GM12878 (cell line): ENCODE measurements at regions not wholly inside any gene's neighbourhood (a gene's known extent, or its start where the extent isn't known, plus 50 kb on each side); places are given as distances from the start of the nearest gene placed in this dataset.

Source experiments
- ATAC-seq: fragments of 200-7000 bp; cut with Tn5 transposase; 3 replicates; pipeline ENCODE4 v1.9.1; 2020; ENCODE audit warnings: mild to moderate bottlenecking, moderate library complexity
- BruUV-seq: library from RNA; stranded (reverse); fragments of 400-500 nt; replicated peaks from 2 replicates; lab custom pipeline; 2021; lab: Mats Ljungman, UMichigan
- CTCF ChIA-PET: fragments of 300-600 bp; sonication (Branson Sonifier 250); formaldehyde crosslinking; extraction: SDS; loops from one replicate; lab custom pipeline; 2021; ENCODE audit warnings: inconsistent platforms; lab: Yijun Ruan, JAX
- POLR2A ChIA-PET: fragments of 350-600 bp; formaldehyde crosslinking; extraction: SDS; loops from one replicate; lab custom pipeline; 2021; ENCODE audit warnings: inconsistent platforms; lab: Charles Lee
- RAD21 ChIA-PET: fragments of 300-600 bp; sonication (Branson Sonifier 250); formaldehyde crosslinking; loops from one replicate; lab custom pipeline; 2023; ENCODE audit warnings: antibody characterized with exemption; ENCODE audit not compliant: unreplicated experiment; lab: Charles Lee
- SMC1A ChIA-PET: fragments of 300-600 bp; sonication (Branson Sonifier 250); formaldehyde crosslinking; loops from one replicate; lab custom pipeline; 2023; ENCODE audit not compliant: unreplicated experiment, uncharacterized antibody; lab: Charles Lee
- DNase-seq: peaks from one replicate; pipeline ENCODE4 v3.0.0-alpha.2; 2011; ENCODE audit warnings: low read depth, low spot score
- FAIRE-seq: peaks from 3 replicates; lab custom pipeline; 2011; peaks lifted over from hg19 to GRCh38; lab: Jason Lieb, UNC
- H2AFZ ChIP-seq: 2 replicates; pipeline ENCODE4 v1.6.0; 2011; ENCODE audit warnings: low read depth, low read length, control low read depth; ENCODE audit not compliant: control insufficient read depth
- H3K27ac ChIP-seq: 2 replicates; pipeline ENCODE4 v1.5.1; 2011; ENCODE audit warnings: control low read depth; ENCODE audit not compliant: control insufficient read depth, insufficient read depth
- H3K27me3 ChIP-seq, 2 experiments: replicated peaks in 1 of 2; 2 replicates each; pipeline versions ENCODE4 v1.6.0 to v1.6.1; 2011; ENCODE audit warnings: low read length in 1 of 2; ENCODE audit not compliant: control insufficient read depth in 2 of 2, insufficient read depth in 2 of 2
- H3K36me3 ChIP-seq, 2 experiments: 2 replicates each; pipeline ENCODE4 v1.5.1; 2011; ENCODE audit warnings: low read length in 1 of 2; ENCODE audit not compliant: control insufficient read depth in 2 of 2, insufficient read depth in 2 of 2
- H3K4me1 ChIP-seq: 2 replicates; pipeline ENCODE4 v1.6.1; 2011; ENCODE audit warnings: mild to moderate bottlenecking, low read length, moderate library complexity, mixed read lengths; ENCODE audit not compliant: control insufficient read depth, insufficient read depth
- H3K4me2 ChIP-seq: 2 replicates; pipeline ENCODE4 v1.6.0; 2011; ENCODE audit warnings: control low read depth; ENCODE audit not compliant: control insufficient read depth, insufficient read depth
- H3K4me3 ChIP-seq: fragments of 200-600 bp; sonication (generic); 2 replicates; pipeline ENCODE4 v1.5.1; 2016
- H3K79me2 ChIP-seq: 2 replicates; pipeline ENCODE4 v1.6.0; 2011; ENCODE audit warnings: low read length; ENCODE audit not compliant: control insufficient read depth, insufficient read depth
- H3K9ac ChIP-seq: 2 replicates; pipeline ENCODE4 v1.8.0; 2011; ENCODE audit warnings: low read length, control low read depth, mixed read lengths; ENCODE audit not compliant: control insufficient read depth, insufficient read depth
- H3K9me3 ChIP-seq: replicated peaks from 3 replicates; pipeline ENCODE4 v1.5.1; 2011; ENCODE audit warnings: mild to moderate bottlenecking, low read length; ENCODE audit not compliant: control insufficient read depth, insufficient read depth
- H4K20me1 ChIP-seq: 2 replicates; pipeline ENCODE4 v1.6.0; 2011; ENCODE audit not compliant: control insufficient read depth, insufficient read depth
- BACH1 ChIP-seq: fragments of 450-650 bp; IDR thresholded peaks from 2 replicates; pipeline ENCODE4 v1.6.1; 2017; ENCODE audit warnings: mild to moderate bottlenecking, borderline replicate concordance
- E4F1 ChIP-seq: fragments of 450-650 bp; IDR thresholded peaks from 2 replicates; pipeline ENCODE4 v1.6.1; 2018; ENCODE audit warnings: borderline replicate concordance, mild to moderate bottlenecking; ENCODE audit not compliant: partially characterized antibody
- FOXM1 ChIP-seq: IDR thresholded peaks from 2 replicates; pipeline ENCODE4 v1.6.1; 2012; ENCODE audit warnings: low read depth, mild to moderate bottlenecking, inconsistent platforms, low read length, moderate library complexity
- GATAD2B ChIP-seq: fragments of 450-650 bp; conservative IDR thresholded peaks from 2 replicates; pipeline ENCODE4 v1.6.1; 2017; ENCODE audit warnings: low read depth, mild to moderate bottlenecking, moderate library complexity
- IRF4 ChIP-seq: IDR thresholded peaks from 2 replicates; pipeline ENCODE4 v1.6.1; 2011; ENCODE audit warnings: low read depth, low read length
- KLF5 ChIP-seq: fragments of 450-650 bp; IDR thresholded peaks from 2 replicates; pipeline ENCODE4 v1.6.1; 2014; ENCODE audit warnings: mild to moderate bottlenecking; ENCODE audit not compliant: partially characterized antibody
- MTA2 ChIP-seq: fragments of 450-650 bp; IDR thresholded peaks from 2 replicates; pipeline ENCODE4 v1.6.1; 2016; ENCODE audit warnings: low read depth, mild to moderate bottlenecking, moderate library complexity
- POLR2A ChIP-seq: IDR thresholded peaks from 2 replicates; pipeline ENCODE4 v1.6.1; 2011; ENCODE audit warnings: low read depth, mild to moderate bottlenecking, low read length
- SMARCA5 ChIP-seq: fragments of 450-650 bp; IDR thresholded peaks from 2 replicates; pipeline ENCODE4 v1.6.1; 2017; ENCODE audit warnings: mild to moderate bottlenecking
- YBX1 ChIP-seq: fragments of 450-650 bp; IDR thresholded peaks from 2 replicates; pipeline ENCODE4 v1.6.1; 2016; ENCODE audit warnings: antibody characterized with exemption
- ZNF24 ChIP-seq: fragments of 450-650 bp; IDR thresholded peaks from 2 replicates; pipeline ENCODE4 v1.6.1; 2017; ENCODE audit warnings: antibody characterized with exemption, mild to moderate bottlenecking
- ZNF384 ChIP-seq: IDR thresholded peaks from 2 replicates; pipeline ENCODE4 v1.6.1; 2012; ENCODE audit warnings: low read depth, mild to moderate bottlenecking, low read length, improper control_type of control experiment, borderline replicate concordance
- WGBS: methylation state at CpG from one replicate; pipeline ENCODE4 v1.1.6; 2016; ENCODE audit warnings: low lambda C conversion rate; ENCODE audit not compliant: insufficient replicate concordance, insufficient coverage; ENCODE audit errors: missing lambda C conversion rate; 5-methylcytosine and 5-hydroxymethylcytosine counted together
- in situ Hi-C: fragments of 300-500 bp; cut with MboI; formaldehyde crosslinking; loops from 9 replicates; pipeline ENCODE4 v1.14.3; 2018; ENCODE audit warnings: mixed read lengths
- intact Hi-C: fragments of 100-400 bp; cut with micrococcal nuclease; formaldehyde crosslinking; loops from one replicate; pipeline ENCODE4 v1.14.2; 2022; ENCODE audit not compliant: unreplicated experiment

DNA sequence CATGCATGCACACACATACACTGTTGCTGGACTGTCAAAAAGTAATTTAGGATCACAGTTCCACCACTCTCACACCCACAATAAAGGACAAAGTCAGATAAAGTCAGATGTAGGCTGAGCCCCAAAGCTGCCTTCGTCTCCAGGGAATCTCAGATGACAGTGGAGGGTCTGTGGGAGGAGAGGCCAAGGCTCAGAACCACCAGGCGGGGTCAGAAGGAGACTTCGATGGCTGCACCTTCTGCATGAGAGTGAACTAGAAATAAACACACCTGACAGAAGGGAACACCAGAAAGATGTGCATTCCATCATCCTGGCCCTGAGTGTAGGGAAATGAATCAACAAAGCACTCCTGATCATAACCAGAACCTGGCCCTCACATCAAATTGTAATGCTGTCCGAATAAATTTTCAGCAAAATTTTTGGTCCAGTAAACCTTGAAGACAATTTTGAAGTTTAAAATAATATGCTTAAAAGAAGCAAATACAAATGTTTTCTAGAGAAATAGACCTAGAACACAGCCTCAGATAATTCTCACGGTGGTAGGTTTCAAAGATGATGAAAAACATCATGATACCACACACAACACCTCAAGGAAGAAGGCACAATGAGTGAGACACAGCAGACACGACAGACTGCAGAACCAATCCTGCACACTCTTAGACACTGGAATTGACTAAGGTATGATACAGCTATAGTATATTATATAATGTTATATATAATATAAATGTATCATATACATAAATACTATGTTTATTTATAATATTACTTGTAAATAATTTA is 269.8 kb upstream of the KLF6 start:
- ATAC-seq, result no peak
- no peaks in the 10 kb centered on the region for H4K20me1 ChIP-seq

More for the DNA sequence above, 269.8 kb upstream of the KLF6 start:
- RAD21 ChIA-PET, result no interaction called here
- TF ChIP-seq FOXM1, result no peak
- TF ChIP-seq E4F1, result no peak
- TF ChIP-seq BACH1, result no peak
- no peak for TF ChIP-seq POLR2A
- no peak for TF ChIP-seq YBX1
- no peak for TF ChIP-seq KLF5
- no peak for TF ChIP-seq IRF4
- no peak for TF ChIP-seq ZNF384
- TF ChIP-seq MTA2, result no peak
- no peak for TF ChIP-seq ZNF24
- no peak for TF ChIP-seq SMARCA5
- TF ChIP-seq GATAD2B, result no peak
- SMC1A ChIA-PET, result no interaction called here
- no peaks in the 10 kb centered on the region for H3K79me2 ChIP-seq
- H3K9me3 ChIP-seq, result no peaks in the 10 kb centered on the region; the same call in 2 of the 3 replicates
- no peak for DNase-seq
- H3K4me2 ChIP-seq, result no peak overlapping the region
- no peaks in the 10 kb centered on the region for H3K36me3 ChIP-seq
- H3K27me3 ChIP-seq, result no peaks in the 10 kb centered on the region
- POLR2A ChIA-PET, result no interaction called here
- H3K4me3 ChIP-seq, result no peak overlapping the region
- intact Hi-C loops (no loop called here), in situ Hi-C loops (no loop called here)
- no peaks in the 10 kb centered on the region for H3K4me1 ChIP-seq
- H2AFZ ChIP-seq, result no peak overlapping the region
- CTCF ChIA-PET, result no interaction called here
- H3K9ac ChIP-seq, result no peak overlapping the region
- no peak overlapping the region for H3K27ac ChIP-seq
- 85% methylated on average over 6 of the region's 6 CpGs for WGBS
- no peak for FAIRE-seq
- BruUV-seq, result no TSS peak
